ENCODE measurements at regions not wholly inside any gene's neighbourhood (a gene's known extent, or its start where the extent isn't known, plus 50 kb on each side); places are given as distances from the start of the nearest gene placed in this dataset.
A peak's percentile ranks its signal among the peaks of the same experiment; 100 is the strongest.

DNA sequence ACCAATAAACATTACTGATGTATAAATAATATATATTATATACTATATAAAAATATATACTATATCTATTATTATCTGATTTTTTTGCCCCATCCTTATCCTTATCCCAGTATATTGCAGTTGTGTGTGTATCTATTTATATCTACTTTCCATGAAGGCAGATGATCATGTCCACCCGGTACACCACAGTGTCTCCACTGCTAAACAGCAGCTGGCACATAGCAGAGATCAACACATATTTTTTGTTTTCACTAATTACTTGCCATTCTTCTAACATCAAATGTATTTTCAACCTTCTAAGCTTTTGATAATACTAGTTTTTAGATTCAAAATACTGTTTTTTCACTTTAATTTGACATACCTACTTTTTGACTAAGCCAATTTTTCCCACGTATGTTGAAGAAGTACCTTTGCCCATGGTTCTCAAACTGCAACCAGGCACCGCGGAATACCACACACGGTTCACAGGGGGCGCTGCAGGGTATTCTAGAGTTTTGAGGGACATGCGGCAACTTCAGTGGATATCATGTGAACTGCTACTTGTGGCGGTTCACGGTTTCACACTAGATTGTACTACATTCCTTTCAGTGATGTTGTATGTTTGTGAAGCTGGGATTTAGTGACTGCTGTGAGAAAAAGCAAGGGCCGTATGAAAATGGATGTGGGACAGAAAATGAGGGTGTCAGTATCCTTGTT lies 182.5 kb upstream of the NPY2R start:
- POLR2A ChIA-PET: interaction anchor here (0.7 kb wide), 1 partner anchor 54 kb away, joined by 3 read pairs; no protein-coding TSS in a partner anchor
- peak overlapping the region; percentile 35 for H3K9ac ChIP-seq (replicated peaks; ENCODE audit: extremely low read depth, insufficient read depth, low read length)
- no peaks in the 10 kb centered on the region for H3K9me3 ChIP-seq (replicated peaks; ENCODE audit: control insufficient read depth, insufficient read depth, low read length)
- H3K27ac ChIP-seq (ENCODE audit: insufficient read depth, low read depth, low read length): peak overlapping the region; percentile 73
- CTCF ChIA-PET: interaction anchor here (0.6 to 4.4 kb wide), 46 partner anchors 10 to 928 kb away, joined by 3 to 49 read pairs (median 4); partner anchors contain the start of genes CTSO, MAP9 and NPY2R
- intact Hi-C loops (cut with micrococcal nuclease) (loop anchor here (1.0 to 10.0 kb wide), 10 partner anchors 19 to 927 kb away; partner anchors contain the start of gene CTSO), dilution Hi-C loops (cut with MboI; ENCODE audit: extremely low pct_ligation_motif_present, low sequenced_read_pairs) (no loop called here)
- H3K79me2 ChIP-seq (ENCODE audit: control insufficient read depth, insufficient read depth, low read length): no peaks in the 10 kb centered on the region
- H3K9me1 ChIP-seq (replicated peaks; ENCODE audit: control insufficient read depth, extremely low read depth, insufficient read depth, low read length): no peaks in the 10 kb centered on the region
- TF ChIP-seq, protein P1, sequence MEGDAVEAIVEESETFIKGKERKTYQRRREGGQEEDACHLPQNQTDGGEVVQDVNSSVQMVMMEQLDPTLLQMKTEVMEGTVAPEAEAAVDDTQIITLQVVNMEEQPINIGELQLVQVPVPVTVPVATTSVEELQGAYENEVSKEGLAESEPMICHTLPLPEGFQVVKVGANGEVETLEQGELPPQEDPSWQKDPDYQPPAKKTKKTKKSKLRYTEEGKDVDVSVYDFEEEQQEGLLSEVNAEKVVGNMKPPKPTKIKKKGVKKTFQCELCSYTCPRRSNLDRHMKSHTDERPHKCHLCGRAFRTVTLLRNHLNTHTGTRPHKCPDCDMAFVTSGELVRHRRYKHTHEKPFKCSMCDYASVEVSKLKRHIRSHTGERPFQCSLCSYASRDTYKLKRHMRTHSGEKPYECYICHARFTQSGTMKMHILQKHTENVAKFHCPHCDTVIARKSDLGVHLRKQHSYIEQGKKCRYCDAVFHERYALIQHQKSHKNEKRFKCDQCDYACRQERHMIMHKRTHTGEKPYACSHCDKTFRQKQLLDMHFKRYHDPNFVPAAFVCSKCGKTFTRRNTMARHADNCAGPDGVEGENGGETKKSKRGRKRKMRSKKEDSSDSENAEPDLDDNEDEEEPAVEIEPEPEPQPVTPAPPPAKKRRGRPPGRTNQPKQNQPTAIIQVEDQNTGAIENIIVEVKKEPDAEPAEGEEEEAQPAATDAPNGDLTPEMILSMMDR (IDR thresholded peaks at IDR 0.05; ENCODE audit: extremely low read depth in 1 of 2, insufficient read depth in 1 of 2, low read depth in 1 of 2, low read length in 2 of 2): peak; percentile 75 to 79
- TF ChIP-seq GATA2 (IDR thresholded peaks at IDR 0.05; ENCODE audit: insufficient read depth, insufficient read length, low read depth, low read length) (no peak), POLR2A (IDR thresholded peaks at IDR 0.05; ENCODE audit: low read depth, low read length) (no peak), JUN (IDR thresholded peaks at IDR 0.05; ENCODE audit: borderline replicate concordance, insufficient read depth, insufficient read length, low read depth) (no peak), MAX (IDR thresholded peaks at IDR 0.05; ENCODE audit: insufficient read depth, insufficient read length) (no peak)
- H2AFZ ChIP-seq (ENCODE audit: low read depth, low read length): peak overlapping the region; percentile 75
- H4K20me1 ChIP-seq (replicated peaks; ENCODE audit: control insufficient read depth, extremely low read depth, insufficient read depth, low read length): no peaks in the 10 kb centered on the region
- H3K27me3 ChIP-seq (ENCODE audit: control insufficient read depth in 2 of 2, insufficient read depth in 2 of 2, low read length in 2 of 2): no peaks in the 10 kb centered on the region
- BruUV-seq (replicated peaks): no TSS peak
- peak; percentile 82 for FAIRE-seq
- H3K36me3 ChIP-seq (ENCODE audit: control insufficient read depth in 2 of 2, extremely low read depth in 1 of 2, insufficient read depth in 2 of 2, low read length in 2 of 2): no peaks in the 10 kb centered on the region
- H3K4me1 ChIP-seq (ENCODE audit: control insufficient read depth, extremely low read depth, insufficient read depth, low read length): peaks cover 11% of the 10 kb centered on the region
- peak overlapping the region; percentile 84 for H3K4me2 ChIP-seq (ENCODE audit: insufficient read depth, low read length)
- H3K4me3 ChIP-seq (replicated peaks in 1 of 3; ENCODE audit: insufficient read depth in 1 of 3, low read depth in 1 of 3, low read length in 3 of 3): peak overlapping the region in 1 of 3 experiments; percentile 21
- peak; percentile 85 for DNase-seq (ENCODE audit: low read depth, low spot score)
